Heart left ventricle (tissue), 16 donors: ENCODE measurements at regions not wholly inside any gene's neighbourhood (a gene's known extent, or its start where the extent isn't known, plus 50 kb on each side); places are given as distances from the start of the nearest gene placed in this dataset.

ENCODE experiments used
- ATAC-seq, 4 donors: fragments of 200-7000 bp; cut with Tn5 transposase; one replicate each; pipeline ENCODE4 v1.9.1; 2020 to 2022; ENCODE audit warnings: moderate library complexity in 4 of 4, mild to moderate bottlenecking in 3 of 4, moderate number of reproducible peaks in 1 of 4
- DNase-seq, 5 donors: peaks; one replicate each; pipeline ENCODE4 v3.0.0-alpha.2; 2020
- H3K27ac ChIP-seq, 12 donors: fragments of 200-600 bp; sonication (generic) in 4 of 12; one replicate each; pipeline versions ENCODE4 v1.5.0 to v1.8.0; 2016 to 2022; ENCODE audit warnings: mild to moderate bottlenecking in 2 of 12
- H3K27me3 ChIP-seq, 9 donors: fragments of 200-600 bp; sonication (generic) in 2 of 9; one replicate each; pipeline versions ENCODE4 v1.5.1 to v1.8.0; 2016 to 2022; ENCODE audit warnings: mild to moderate bottlenecking in 3 of 9
- H3K36me3 ChIP-seq, 9 donors: fragments of 200-600 bp; sonication (generic) in 2 of 9; one replicate each; pipeline versions ENCODE4 v1.5.0 to v1.8.0; 2018 to 2022; ENCODE audit warnings: mild to moderate bottlenecking in 2 of 9
- H3K4me1 ChIP-seq, 12 donors: fragments of 200-600 bp; sonication (generic) in 4 of 12; one replicate each; pipeline versions ENCODE4 v1.5.0 to v1.8.0; 2016 to 2022; ENCODE audit warnings: mild to moderate bottlenecking in 3 of 12
- H3K4me3 ChIP-seq, 12 donors: fragments of 200-600 bp; sonication (generic) in 4 of 12; one replicate each; pipeline versions ENCODE4 v1.5.0 to v1.8.0; 2017 to 2022; ENCODE audit warnings: mild to moderate bottlenecking in 9 of 12, moderate library complexity in 4 of 12
- H3K9me3 ChIP-seq, 12 donors: fragments of 200-600 bp; sonication (generic) in 4 of 12; one replicate each; pipeline versions ENCODE4 v1.5.0 to v1.8.0; 2016 to 2022; ENCODE audit warnings: mild to moderate bottlenecking in 1 of 12
- POLR2A ChIP-seq, 2 donors: fragments of 450-650 bp; IDR thresholded peaks; one replicate each; pipeline ENCODE4 v1.6.1; 2017; ENCODE audit warnings: antibody characterized with exemption in 2 of 2, mild to moderate bottlenecking in 2 of 2, moderate library complexity in 2 of 2
- WGBS, 4 donors: extraction: QIAGEN DNeasy Blood & Tissue Kit in 2 of 4; methylation state at CpG; one replicate each; pipeline versions ENCODE4 v1.1.5 to v1.1.7; 2013 to 2018; 5-methylcytosine and 5-hydroxymethylcytosine counted together
- intact Hi-C, 10 donors: fragments of 100-400 bp; cut with DNase I; formaldehyde crosslinking; loops; one replicate each; pipeline versions ENCODE4 v1.11.1 to v1.14.2; 2022
- TF ChIP-seq, protein P1 (sequence below), 12 donors: fragments of 200-600 bp; sonication (generic) in 4 of 12; IDR thresholded peaks; one replicate each; pipeline versions ENCODE4 v1.5.0 to v1.8.0; 2018 to 2022; ENCODE audit warnings: antibody characterized with exemption in 12 of 12, mild to moderate bottlenecking in 5 of 12
- donor health status: ischemic (EF 13 %, LVEDD 7.1; RV severe dilation, severe dysfunction).
- donor health status: healthy with polysubstance abuse.
- donor health status: DM: no; HTN: yes; CAD: no.
- donor health status: DM: no; HTN: no; CAD: no.
- donor health status: ischemic (EF 25% LVEDD 6.9; RV normal size, moderate dysfunction).
- donor health status: ischemic (EF 25% LVEDD 5.7; RV mildly dilated, moderate dysfunction).
- donor health status: healthy.
- donor health status: DM: yes; HTN: yes; CAD: no.
- donor health status: ischemic (EF 35%, LVEDD 5.7; RV mildly dilated, moderate dysfunction).
- donor health status: nonischemic (EF 11% LVEDD 7.7; RV severe dilation, severe dysfunction).
- donor health status: DM: yes; HTN: yes; CAD: no.
- donor health status: PGD.
- donor health status: ischemic (EF 29% LVEDD 5.4; RV normal size, mild dysfunction).
- donor health status: nonischemic (EF 23%, LVEDD 6.1; RV moderate dilation, normal function).

DNA sequence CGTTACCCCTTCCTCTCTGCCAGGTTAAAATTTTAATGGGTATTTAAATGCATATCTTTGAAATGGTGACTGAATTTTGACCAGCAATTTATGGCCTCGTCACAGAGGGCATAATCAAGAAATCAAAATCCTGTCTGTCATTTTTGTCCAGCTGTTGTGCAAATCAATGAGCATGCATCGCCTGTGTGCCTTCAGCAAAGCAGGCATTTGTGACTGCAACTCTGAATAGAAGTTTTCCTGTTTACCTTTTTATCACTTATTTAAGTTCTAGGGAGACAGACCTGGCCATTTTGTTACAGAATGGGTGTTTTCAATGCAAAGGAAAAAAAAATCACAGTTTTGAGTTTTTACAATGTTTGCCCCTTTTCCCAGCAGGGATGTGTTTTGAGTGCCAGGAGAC is 107.4 kb downstream of the PPM1A start:
- TF ChIP-seq POLR2A (IDR thresholded peaks at IDR 0.05), result no peak
- TF ChIP-seq, protein P1, sequence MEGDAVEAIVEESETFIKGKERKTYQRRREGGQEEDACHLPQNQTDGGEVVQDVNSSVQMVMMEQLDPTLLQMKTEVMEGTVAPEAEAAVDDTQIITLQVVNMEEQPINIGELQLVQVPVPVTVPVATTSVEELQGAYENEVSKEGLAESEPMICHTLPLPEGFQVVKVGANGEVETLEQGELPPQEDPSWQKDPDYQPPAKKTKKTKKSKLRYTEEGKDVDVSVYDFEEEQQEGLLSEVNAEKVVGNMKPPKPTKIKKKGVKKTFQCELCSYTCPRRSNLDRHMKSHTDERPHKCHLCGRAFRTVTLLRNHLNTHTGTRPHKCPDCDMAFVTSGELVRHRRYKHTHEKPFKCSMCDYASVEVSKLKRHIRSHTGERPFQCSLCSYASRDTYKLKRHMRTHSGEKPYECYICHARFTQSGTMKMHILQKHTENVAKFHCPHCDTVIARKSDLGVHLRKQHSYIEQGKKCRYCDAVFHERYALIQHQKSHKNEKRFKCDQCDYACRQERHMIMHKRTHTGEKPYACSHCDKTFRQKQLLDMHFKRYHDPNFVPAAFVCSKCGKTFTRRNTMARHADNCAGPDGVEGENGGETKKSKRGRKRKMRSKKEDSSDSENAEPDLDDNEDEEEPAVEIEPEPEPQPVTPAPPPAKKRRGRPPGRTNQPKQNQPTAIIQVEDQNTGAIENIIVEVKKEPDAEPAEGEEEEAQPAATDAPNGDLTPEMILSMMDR (IDR thresholded peaks at IDR 0.05), result no peak
- WGBS, 4 donors, result 72 to 82% (median 77%) methylated on average over 3 of the region's 3 CpGs
- no peak for ATAC-seq
- Histone ChIP-seq H3K27ac (no peak overlapping the region), H3K4me3 (no peak overlapping the region), H3K9me3 (no peaks in the 10 kb centered on the region), H3K27me3 (peaks cover 0 to 3% (median 0%) of the 10 kb centered on the region in 9 donors), H3K36me3 (no peaks in the 10 kb centered on the region), H3K4me1 (no peaks in the 10 kb centered on the region)
- DNase-seq, result no peak
- intact Hi-C loops, result loop anchor here in 5 of 10 donors (5.0 to 10.0 kb wide), 4 partner anchors 198 to 898 kb away; no protein-coding TSS in a partner anchor

DNA sequence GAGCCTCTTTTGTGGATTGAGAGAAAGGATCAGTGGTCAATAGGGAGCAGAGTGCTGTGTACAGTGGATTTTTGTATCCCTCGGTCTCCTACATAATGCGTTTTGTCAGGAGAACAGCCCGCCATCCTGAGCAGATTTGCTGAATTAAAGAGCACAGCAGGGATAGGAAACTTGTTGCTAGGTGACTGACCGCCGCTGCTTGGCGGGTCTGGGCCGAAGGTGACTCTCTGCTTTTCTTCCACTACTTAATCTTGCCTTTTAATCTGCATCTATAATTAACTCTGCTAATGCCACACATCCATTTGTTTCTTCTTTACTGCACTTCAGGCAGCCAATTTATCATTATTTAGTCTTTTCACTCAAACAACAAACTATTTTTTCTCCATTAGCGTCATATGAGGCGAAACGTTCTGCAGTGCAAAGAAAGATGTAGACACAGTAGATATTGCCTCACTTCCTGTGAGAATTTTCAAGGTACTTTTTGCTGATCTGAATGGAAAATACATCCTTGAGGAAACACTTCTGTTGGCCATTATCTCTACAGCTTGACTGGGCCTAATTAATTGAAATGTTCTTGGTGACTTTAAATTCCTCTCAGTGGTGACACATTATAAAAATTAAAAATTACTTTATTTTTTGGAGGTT is 108.0 kb downstream of the PPM1A start:
- Histone ChIP-seq H3K36me3 (no peaks in the 10 kb centered on the region), H3K9me3 (no peaks in the 10 kb centered on the region), H3K27me3 (peaks cover 0 to 3% (median 0%) of the 10 kb centered on the region in 9 donors), H3K27ac (no peak overlapping the region), H3K4me3 (no peak overlapping the region), H3K4me1 (no peaks in the 10 kb centered on the region)
- intact Hi-C loops, result loop anchor here in 5 of 10 donors (5.0 to 10.0 kb wide), 4 partner anchors 198 to 898 kb away; no protein-coding TSS in a partner anchor
- TF ChIP-seq, protein P1 (IDR thresholded peaks at IDR 0.05), result no peak
- no peak for TF ChIP-seq POLR2A (IDR thresholded peaks at IDR 0.05)
- WGBS, 4 donors, result 50 to 63% (median 55%) methylated on average over 10 of the region's 10 CpGs
- DNase-seq (no peak), ATAC-seq (no peak)

DNA sequence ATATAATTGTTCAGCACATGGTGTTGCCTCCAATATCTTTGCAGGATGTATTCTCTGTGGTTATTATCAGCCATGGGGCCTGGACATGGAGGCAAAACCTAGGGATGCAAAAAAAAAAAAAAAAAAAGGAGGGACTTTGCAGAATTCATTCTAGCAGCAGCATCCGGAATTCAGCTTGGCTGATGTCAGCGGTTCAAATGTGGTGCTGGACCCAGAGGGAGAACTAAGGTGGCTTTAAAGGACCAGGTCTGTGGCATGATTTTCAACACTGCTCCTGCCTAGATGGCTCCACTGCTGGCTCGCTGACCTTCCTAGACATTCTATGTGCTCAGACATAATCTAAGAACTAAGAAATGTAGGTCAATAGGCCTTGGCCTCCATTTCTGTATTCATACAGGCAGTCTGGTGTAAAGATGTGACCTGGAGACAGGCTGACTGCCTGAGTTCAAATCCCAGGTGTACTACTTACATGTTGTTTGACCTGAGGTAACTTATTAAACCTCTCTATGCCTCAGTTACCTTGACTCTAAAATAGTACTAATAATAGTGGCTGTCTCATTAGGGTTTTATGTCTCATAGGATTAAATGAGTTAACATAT is 108.6 kb downstream of the PPM1A start:
- Histone ChIP-seq H3K36me3 (no peaks in the 10 kb centered on the region), H3K4me3 (no peak overlapping the region), H3K9me3 (no peaks in the 10 kb centered on the region), H3K4me1 (no peaks in the 10 kb centered on the region), H3K27me3 (peaks cover 0 to 3% (median 0%) of the 10 kb centered on the region in 9 donors), H3K27ac (no peak overlapping the region)
- no peak for ATAC-seq
- intact Hi-C loops, result loop anchor here in 5 of 10 donors (5.0 to 10.0 kb wide), 4 partner anchors 197 to 897 kb away; no protein-coding TSS in a partner anchor
- no peak for TF ChIP-seq POLR2A (IDR thresholded peaks at IDR 0.05)
- TF ChIP-seq, protein P1 (IDR thresholded peaks at IDR 0.05), result no peak
- WGBS, 4 donors, result 72 to 79% (median 75%) methylated on average over 3 of the region's 3 CpGs
- no peak for DNase-seq

DNA sequence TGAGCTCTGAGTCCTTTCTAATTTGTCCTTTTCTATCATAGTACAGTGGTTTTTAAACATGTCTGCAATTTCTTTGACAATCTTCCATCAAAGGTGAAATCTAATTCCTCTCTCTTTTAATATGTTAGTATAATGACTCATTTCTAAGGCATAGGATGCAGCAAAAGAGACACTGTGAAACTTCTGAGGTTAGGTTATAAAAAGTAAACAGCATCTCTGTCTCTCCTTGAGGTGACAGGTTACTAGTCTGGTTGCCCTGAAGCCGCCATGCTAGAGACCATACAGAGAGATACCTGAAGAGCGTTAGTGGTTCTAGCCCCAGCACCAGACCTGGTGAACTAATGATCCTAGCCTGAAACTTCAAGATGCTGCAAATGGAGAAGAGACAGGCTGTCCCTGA is 114.3 kb downstream of the PPM1A start:
- Histone ChIP-seq H3K9me3 (no peaks in the 10 kb centered on the region), H3K27me3 (peaks cover 0 to 6% (median 0%) of the 10 kb centered on the region in 9 donors), H3K27ac (no peak overlapping the region), H3K4me3 (no peak overlapping the region), H3K36me3 (no peaks in the 10 kb centered on the region), H3K4me1 (no peaks in the 10 kb centered on the region)
- whole genome bisulfite sequencing, 4 donors, result 87 to 95% (median 92%) methylated on average over 2 of the region's 2 CpGs
- no peak for DNase-seq
- no peak for ATAC-seq
- intact Hi-C loops, result no loop called here
- TF ChIP-seq, protein P1 (IDR thresholded peaks at IDR 0.05), result no peak
- TF ChIP-seq POLR2A (IDR thresholded peaks at IDR 0.05), result no peak
